ENCODE measurements at regions not wholly inside any gene's neighbourhood (a gene's known extent, or its start where the extent isn't known, plus 50 kb on each side); places are given as distances from the start of the nearest gene placed in this dataset.

GRCh38 chr1:67522001-67522441 lies 91.8 kb upstream of the SERBP1 start:
- TF ChIP-seq CTCF (IDR thresholded peaks at IDR 0.05) (no peak), ZFX (IDR thresholded peaks at IDR 0.05; ENCODE audit: borderline replicate concordance) (no peak)
